ENCODE measurements at regions not wholly inside any gene's neighbourhood (a gene's known extent, or its start where the extent isn't known, plus 50 kb on each side); places are given as distances from the start of the nearest gene placed in this dataset.

GRCh38 chr2:129439406-129440302, 539.8 kb upstream of the RAB6C start:
- H3K4me3 ChIP-seq (ENCODE audit: low read depth, low read length), result no peak overlapping the region
- TF ChIP-seq CTCF (IDR thresholded peaks at IDR 0.05; ENCODE audit: insufficient read depth, low read length, missing control alignments), result no peak
- POLR2A ChIA-PET, result no interaction called here
- DNase-seq (ENCODE audit: low read depth, low spot score), result no peak
- CTCF ChIA-PET, result no interaction called here

GRCh38 chr2:129441610-129442009, 537.9 kb upstream of the RAB6C start:
- CTCF ChIA-PET, result no interaction called here
- no peak for TF ChIP-seq CTCF (IDR thresholded peaks at IDR 0.05; ENCODE audit: insufficient read depth, low read length, missing control alignments)
- no peak overlapping the region for H3K4me3 ChIP-seq (ENCODE audit: low read depth, low read length)
- no peak for DNase-seq (ENCODE audit: low read depth, low spot score)
- POLR2A ChIA-PET, result no interaction called here

- ChIA-PET POLR2A (no interaction called here), CTCF (no interaction called here)
These were observed 536.1 kb upstream of the RAB6C start for GRCh38 chr2:129443235-129443864.

GRCh38 chr2:129443865-129444739, 535.4 kb upstream of the RAB6C start:
- TF ChIP-seq CTCF (IDR thresholded peaks at IDR 0.05; ENCODE audit: insufficient read depth, low read length, missing control alignments), result no peak
- no peak for DNase-seq (ENCODE audit: low read depth, low spot score)
- ChIA-PET POLR2A (no interaction called here), CTCF (no interaction called here)
- H3K4me3 ChIP-seq (ENCODE audit: low read depth, low read length), result no peak overlapping the region

More at GRCh38 chr2:129443235-129443864, 536.1 kb upstream of the RAB6C start:
- TF ChIP-seq CTCF (IDR thresholded peaks at IDR 0.05; ENCODE audit: insufficient read depth, low read length, missing control alignments), result no peak
- DNase-seq (ENCODE audit: low read depth, low spot score), result no peak
- no peak overlapping the region for H3K4me3 ChIP-seq (ENCODE audit: low read depth, low read length)

- POLR2A ChIA-PET, result no interaction called here
- CTCF ChIA-PET, result no interaction called here
- H3K4me3 ChIP-seq (ENCODE audit: low read depth, low read length), result no peak overlapping the region
- no peak for TF ChIP-seq CTCF (IDR thresholded peaks at IDR 0.05; ENCODE audit: insufficient read depth, low read length, missing control alignments)
- no peak for DNase-seq (ENCODE audit: low read depth, low spot score)
These were observed 534.7 kb upstream of the RAB6C start for GRCh38 chr2:129444751-129445150.

GRCh38 chr2:129456691-129457090, 522.8 kb upstream of the RAB6C start:
- CTCF ChIA-PET, result no interaction called here
- POLR2A ChIA-PET, result no interaction called here
- no peak for TF ChIP-seq CTCF (IDR thresholded peaks at IDR 0.05; ENCODE audit: insufficient read depth, low read length, missing control alignments)
- no peak overlapping the region for H3K4me3 ChIP-seq (ENCODE audit: low read depth, low read length)
- no peak for DNase-seq (ENCODE audit: low read depth, low spot score)

Measured in AG04449 (cell line).